Sigmoid colon (tissue), 4 donors: ENCODE measurements at regions not wholly inside any gene's neighbourhood (a gene's known extent, or its start where the extent isn't known, plus 50 kb on each side); places are given as distances from the start of the nearest gene placed in this dataset.

Experiments used
- CTCF ChIP-seq, 4 experiments: fragments of 450-650 bp in 3 of 4; fragments of 200-600 bp in 1 of 4; IDR thresholded peaks; one replicate each; pipeline ENCODE4 v1.5.1; 2016 to 2019; ENCODE audit warnings: antibody characterized with exemption in 4 of 4, mild to moderate bottlenecking in 3 of 4, moderate library complexity in 2 of 4
- EP300 ChIP-seq, 4 donors: sonication (generic); formaldehyde crosslinking; IDR thresholded peaks; one replicate each; pipeline ENCODE4 v1.6.1; 2017; ENCODE audit warnings: antibody characterized with exemption in 4 of 4
- POLR2A ChIP-seq, 2 donors: fragments of 450-650 bp; IDR thresholded peaks; one replicate each; pipeline ENCODE4 v1.6.1; 2016; ENCODE audit warnings: antibody characterized with exemption in 2 of 2, mild to moderate bottlenecking in 2 of 2, moderate library complexity in 2 of 2

GRCh38 chr13:73535341-73535740 is 476.5 kb downstream of the KLF5 start:
- TF ChIP-seq CTCF (IDR thresholded peaks at IDR 0.05) (no peak), POLR2A (IDR thresholded peaks at IDR 0.05) (no peak), EP300 (IDR thresholded peaks at IDR 0.05) (no peak)
